HG02970 (cell line): ENCODE measurements at regions not wholly inside any gene's neighbourhood (a gene's known extent, or its start where the extent isn't known, plus 50 kb on each side); places are given as distances from the start of the nearest gene placed in this dataset.

Experiments
- ATAC-seq: cut with Tn5 transposase; IDR thresholded peaks from one replicate; pipeline ENCODE4 v1.9.1; 2021; ENCODE audit warnings: mild to moderate bottlenecking, moderate library complexity, moderate number of reproducible peaks; ENCODE audit not compliant: unreplicated experiment, low FRiP score

DNA sequence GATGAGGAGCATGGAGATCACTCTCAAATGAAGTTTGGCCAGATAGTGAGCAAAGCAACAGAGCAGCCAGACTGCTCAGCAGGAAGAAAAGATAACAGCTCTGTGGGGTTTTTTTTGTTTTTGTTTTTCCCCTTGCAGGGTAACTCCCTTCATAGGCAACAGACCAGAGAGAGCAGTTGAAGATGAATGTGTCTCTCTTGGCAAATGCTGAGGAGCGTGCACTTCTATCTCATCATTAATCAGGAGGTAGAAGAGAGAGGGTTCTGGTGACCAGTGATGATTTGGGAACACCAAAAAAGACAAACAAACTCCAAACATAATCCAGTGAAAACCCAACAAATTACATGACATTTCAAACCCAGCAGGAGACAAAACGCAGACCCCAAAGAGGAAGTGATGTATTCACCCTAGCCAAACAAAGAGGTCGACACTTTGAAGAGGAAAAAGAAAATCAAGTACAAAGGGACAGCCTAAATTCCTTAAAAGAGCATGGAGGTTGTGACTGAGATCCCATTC, 66.2 kb upstream of the RREB1 start:
- ATAC-seq, result no peak

DNA sequence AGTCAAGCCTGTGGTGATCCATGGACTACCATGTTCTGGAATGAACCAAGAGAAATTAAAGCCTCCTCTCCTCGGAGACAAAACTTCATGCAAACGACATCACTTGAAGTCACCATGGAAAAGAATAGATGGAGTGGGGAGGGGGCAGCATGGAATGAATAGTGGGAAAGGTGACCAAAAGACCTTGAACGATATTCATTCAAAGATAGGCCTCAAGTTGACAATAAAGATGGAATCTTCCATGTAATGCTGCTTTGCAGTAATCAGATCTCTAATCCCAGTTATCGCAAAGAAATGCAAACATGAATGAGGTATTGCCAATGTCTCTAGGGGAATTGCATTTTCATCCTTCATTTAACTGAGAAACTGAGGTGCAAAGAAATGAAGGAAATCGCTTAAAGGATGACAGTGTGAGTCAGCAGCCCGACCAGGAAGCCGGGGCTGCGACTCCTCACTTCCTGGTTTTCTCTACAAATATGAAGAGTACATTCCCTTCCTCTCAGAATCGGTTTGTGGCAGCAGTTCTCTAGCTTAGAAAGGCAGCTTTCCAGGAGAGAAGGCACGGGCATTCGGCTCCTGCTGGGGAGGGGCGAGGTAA, 65.6 kb upstream of the RREB1 start:
- no peak for ATAC-seq

DNA sequence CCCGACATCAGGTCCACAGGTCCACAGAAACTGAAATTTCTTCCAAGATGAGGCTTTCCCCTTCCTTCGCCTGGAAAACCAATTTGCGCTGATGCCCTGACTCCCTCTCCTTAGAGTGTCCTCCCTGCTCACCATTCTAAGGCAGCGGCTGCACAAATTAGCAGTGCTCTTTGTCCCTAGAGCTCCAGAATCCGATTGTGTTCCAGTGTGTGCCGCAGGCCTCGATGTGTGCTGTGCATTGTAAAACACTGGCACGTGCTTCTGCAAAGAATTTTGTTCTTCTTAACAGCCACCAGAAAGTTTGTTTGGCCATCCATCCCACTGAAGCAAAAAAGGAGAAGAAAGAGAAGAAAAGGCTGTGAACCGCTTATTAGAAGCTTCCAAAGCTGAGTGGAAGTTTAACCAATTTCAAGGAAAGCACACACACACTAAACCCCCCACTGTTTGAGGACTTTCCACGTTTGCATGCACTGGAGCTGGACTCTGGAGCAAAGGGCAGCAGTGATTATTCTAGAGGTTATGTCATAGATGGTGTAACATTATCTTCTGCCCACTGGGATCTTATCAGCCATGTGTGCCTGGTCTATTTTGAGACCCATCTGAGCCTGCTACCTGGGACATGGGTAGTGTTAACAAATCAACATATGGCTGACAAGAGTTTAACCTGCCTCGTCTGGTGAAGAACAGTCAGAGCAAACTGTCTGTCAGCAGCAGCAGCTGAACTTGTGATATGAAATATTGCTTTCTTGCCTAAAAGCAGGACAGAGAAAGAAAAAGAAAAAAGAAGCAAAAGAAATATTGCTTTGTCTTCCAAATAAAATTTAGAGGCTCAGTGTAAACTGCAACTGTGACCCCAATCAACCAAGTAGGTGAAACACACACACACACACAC, 64.9 kb upstream of the RREB1 start:
- no peak for ATAC-seq

DNA sequence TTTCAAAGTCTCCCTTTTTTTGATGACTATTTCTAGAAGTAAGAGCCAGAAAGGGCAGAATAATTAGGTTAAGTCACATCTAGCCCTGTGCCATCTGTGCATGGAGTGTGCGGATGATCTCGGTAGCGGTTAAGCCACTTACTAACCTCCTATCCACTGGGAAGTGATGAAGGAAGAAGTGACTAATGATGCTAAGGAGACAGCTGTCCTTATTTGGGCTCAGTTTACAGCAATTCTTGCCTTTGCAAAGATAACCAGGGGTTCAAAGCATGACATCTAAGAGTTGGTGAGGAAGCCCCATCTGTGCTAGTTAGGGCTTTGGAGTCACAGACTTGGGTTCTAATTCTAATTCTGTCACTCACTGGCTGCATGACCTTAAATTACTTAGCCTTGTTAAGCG, 62.4 kb upstream of the RREB1 start:
- ATAC-seq, result no peak

DNA sequence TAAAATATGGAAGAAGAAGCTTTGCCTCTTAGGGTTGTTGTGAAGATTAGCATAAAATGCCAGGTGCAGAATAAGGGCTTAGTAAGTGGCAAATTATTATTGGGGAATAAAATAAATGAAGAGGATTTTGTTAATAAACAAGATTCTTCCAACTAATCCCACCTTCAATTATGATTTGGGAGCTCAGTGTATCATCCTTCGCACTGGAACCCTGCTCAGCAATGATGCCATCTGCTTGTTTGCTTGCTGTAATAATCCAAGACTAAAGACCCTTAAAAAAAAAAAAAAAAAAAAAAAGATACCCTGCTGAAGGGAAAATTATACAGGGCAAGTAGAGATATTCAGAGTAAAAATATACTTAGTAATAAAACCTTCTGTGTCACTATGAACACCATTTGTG, 62.0 kb upstream of the RREB1 start:
- no peak for ATAC-seq

DNA sequence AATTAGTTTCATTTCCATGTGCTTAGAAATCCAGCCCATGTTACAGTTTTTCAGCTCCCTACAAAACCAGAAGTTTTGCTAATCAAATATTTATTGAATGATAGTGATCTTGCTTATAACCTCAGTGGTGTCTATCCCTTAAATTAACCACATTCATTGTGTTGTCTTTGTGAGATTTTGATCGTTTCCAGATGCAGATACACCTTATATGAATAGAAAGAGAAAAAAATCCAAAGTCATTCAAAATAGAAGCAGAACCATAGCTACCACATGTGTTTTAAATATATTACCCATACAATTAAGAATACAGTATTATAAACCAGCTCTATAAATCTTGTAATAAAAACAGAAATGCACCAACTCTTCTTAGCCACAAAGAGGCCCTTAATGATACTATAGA, 60.6 kb upstream of the RREB1 start:
- no peak for ATAC-seq

DNA sequence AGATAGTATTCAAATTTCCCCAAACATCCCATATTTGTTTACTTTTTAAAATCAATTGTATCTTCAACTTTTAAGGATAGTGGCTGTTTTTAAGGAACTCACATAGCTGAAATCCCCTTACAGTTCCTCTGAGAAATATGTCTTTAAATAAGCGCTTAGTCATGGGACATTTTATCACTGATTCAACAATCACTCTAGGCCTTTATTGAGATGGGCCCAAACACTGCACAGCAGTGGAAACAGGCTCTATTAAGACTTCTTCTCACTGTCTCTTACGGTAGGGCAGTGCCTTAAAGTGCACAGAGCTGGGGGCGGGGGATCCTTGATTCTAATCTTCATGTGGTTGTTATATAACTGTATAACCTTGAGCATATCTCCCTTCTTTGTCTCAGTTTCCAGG, 59.8 kb upstream of the RREB1 start:
- ATAC-seq, result no peak

DNA sequence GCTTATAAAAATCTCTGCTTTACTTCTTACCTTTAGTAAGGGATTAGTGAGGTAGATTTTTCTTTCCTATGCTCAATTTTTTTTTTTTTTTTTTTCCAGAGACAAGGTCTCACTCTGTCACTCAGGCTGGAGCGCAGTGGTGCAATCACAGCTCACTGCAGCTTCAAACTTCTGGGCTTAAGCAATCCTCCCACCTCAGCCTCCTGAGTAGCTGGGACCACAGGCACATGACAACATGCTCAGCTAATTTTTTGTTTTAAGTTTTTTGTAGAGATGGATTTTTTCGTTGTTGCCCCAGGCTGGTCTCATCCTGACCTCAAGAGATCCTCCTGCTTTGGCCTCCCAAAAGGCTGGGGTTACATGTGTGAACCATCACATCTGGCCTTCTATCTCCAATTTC, 58.9 kb upstream of the RREB1 start:
- ATAC-seq, result no peak

DNA sequence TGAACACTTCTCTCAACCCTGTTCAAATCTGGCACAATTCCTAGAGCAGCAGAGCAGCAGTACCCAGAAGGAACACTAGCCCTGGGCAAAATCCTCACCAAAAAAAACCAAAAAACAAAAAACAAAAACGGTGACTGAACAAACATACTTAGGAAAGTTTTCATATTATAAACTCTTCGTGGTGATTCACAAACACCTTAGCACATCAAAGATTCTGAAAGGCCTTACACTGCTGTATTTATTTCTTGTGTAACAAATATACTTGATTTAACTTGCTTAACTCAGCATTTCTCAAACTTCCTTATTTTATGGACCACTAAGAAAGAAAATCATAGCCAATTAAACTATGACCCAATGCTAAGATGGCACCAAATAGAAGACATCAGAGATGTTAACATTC, 57.8 kb upstream of the RREB1 start:
- ATAC-seq, result no peak

DNA sequence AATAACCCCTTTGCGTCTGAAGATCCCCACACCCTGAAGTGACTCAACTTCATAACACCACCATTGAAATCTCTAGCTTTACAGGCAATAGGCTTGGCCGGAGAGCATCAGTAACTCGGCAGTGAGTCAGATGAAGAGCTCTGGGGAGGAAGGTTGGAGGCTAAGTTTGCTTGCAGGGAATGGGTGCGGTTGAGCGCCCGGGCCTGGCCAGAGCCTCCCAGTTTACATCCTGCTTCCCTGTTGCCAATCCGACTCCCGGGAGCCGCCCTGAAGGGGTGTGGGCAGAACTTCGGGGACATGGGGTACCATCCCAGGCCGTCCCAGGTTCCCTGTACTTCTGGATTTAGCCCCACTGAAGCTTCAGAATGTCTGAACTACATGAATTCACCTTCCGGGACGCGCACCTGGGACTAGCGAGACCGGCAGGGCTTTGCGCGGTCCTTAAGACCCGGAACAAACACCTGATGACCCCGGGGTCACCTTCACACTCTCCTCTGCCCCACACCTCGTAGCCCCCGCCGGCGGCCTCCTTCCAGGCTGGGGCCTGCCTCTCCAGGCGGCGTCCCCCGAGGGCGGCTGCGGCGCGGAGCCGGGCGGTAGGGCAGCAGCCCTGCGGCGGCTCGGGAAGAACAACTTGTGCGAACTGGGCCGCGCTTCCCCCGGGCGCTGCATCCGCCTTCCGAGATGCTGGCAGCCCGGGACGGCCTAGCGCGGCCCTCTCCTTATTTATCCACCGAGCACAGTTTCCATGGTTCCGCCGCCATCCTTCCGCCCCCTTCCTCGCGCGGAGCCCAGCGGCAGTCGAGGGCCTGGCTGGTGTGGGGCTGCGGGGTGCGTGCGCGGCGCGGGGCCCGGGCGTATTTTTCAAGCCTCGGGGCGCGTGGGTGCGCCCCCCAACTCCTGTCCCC, 56.6 kb upstream of the RREB1 start:
- ATAC-seq, result no peak

DNA sequence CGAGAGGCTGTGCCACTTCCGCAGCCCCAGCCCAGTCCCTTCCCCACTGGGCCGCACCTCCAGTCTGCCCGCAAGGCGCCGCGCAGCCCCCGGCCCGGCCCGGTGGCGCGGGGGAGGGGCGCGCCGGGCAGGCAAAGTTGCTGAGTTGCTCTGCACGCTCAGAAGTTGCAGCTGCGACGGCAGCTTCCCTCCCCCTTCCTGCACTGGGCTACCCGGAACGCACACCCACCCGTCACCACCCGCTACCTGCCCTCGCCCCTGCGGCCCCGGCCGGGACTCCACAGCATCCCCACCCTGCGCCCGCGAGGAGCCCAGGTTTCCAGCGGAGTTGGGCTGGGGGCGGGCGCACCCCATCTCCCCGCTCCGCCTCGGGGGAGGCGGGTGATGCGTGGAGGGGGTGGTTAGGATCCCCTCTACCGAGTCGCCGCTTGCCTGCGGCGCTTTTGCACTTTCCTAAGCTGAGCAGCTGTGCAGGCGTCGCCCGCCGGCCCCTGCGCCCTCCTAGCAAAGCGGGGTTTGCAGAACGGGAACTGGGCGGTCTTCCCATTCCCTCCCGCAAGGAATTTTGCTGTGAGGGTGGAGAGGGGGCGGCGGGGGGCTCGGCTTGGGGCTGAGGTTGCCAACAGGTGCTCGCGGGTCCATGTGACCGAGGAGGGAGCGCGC, 55.9 kb upstream of the RREB1 start:
- ATAC-seq, result no peak

DNA sequence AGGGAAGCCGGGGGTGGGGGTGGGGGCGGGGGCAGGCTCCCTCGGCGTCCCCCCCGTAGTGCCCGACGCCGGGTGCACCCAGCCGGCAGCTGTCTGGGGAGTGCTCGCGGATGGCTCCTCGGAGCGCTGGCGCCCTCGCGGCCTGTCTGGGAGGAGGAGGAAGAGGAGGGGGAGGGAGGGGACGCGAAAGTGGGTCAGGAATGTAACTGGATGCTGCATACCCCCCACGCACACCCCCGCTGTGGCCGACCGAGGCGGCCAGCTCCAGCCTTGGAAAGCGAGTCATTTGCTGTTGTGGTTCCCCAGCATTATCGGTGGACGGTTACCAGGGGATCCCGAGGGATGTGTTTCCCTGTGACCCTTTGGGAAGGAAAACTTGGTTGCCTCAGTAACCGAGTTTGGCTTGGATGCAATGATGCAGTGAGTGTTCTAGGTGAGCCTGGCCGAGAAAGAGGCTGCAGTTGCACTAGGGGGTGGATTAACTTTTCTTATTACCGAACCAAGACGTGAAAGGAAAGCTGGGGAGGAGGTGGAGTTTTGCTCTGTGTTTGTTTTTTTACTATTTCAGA, 55.2 kb upstream of the RREB1 start:
- ATAC-seq, result no peak

DNA sequence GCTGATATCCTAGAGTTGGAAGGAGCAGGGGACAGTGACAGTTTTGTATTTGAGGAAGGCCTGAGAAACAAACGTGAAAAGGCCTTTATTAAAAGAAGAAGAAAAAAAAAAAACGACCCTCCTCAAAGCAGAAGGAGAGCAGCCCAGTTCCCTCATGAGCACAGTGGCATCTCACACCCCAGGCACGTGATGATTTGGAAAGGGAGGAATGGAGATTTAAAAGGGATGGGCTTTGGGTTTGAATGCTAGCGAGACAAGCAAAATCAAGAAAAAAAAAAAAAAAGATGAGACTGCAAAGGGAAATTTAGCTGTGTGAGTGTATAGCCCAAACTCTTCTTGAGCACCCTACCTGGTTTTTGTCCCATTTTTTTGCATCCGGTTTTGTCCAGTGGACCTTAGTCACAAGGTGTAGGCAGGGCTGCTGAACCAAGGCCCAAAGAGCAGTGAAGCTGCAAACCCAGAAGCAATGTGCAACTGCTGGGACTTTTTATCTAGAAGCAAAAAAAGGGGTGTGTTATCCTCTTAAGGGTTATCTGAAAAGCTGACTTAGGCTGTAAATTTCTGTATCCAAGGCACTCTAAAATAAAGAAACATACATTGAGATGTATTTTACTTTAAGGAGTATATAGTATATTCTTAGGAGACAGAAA, 54.5 kb upstream of the RREB1 start:
- ATAC-seq, result no peak
